ENCODE measurements at regions not wholly inside any gene's neighbourhood (a gene's known extent, or its start where the extent isn't known, plus 50 kb on each side); places are given as distances from the start of the nearest gene placed in this dataset.

- no peak for DNase-seq
These were observed 1274.8 kb upstream of the ADGRL3 start for GRCh38 chr4:59925290-59925689.

DNA sequence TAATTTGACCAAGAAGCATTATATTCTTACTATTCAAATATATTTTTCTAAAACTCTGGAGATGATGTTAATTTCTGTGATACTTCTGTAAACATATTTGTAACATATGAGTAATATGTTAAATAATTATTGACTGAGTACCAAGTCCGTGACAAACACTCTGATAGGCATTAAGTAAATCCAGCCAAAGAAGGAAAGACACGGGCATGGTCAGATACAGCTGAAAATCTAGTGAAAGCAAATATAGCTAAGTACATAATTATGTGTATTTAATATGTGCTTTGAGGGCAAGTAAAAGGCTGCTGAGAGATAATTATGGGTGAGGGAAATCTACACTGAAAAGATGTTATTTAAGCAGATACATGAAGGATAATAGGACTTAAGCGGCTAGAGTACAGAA is 1263.6 kb upstream of the ADGRL3 start:
- DNase-seq, result no peak

GRCh38 chr4:59938166-59938565 is 1262.0 kb upstream of the ADGRL3 start:
- no peak for DNase-seq

DNA sequence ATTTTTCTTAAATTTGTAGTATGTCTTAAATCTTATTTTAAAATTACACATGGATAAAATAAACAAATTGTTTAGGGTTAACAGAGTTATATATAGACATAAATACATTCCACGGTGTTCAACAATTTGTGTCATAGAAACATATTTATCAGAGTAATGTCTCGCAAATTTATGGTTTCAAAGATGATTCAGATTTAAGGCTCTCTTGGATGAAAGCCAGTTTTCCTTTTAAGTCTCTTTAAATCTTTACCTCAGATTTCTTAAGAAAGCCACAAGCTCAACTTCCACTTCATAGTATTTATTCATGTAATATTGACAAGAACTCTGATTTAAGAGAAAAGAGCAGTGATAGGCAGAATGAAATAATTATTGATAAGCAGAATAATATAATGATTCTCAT is 1254.8 kb upstream of the ADGRL3 start:
- DNase-seq, result no peak

DNA sequence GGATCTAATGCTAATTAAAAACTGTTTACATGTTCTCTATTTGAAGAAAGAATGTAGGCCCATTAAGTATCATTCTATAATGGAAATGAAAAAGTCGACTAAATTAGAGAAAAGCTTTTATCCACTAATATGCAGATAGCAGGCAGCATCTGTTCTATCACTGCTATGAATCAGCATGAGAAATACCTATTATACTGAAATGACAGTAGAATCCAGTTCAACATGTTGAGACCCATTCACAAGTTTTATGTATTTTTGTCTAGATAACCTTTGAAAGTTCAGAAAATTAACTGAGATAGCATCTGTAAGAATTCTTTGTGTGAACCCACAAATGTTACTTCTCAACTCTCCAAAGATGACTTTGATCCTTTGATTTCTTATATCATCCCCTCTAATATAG is 1254.4 kb upstream of the ADGRL3 start:
- DNase-seq, result no peak

DNA sequence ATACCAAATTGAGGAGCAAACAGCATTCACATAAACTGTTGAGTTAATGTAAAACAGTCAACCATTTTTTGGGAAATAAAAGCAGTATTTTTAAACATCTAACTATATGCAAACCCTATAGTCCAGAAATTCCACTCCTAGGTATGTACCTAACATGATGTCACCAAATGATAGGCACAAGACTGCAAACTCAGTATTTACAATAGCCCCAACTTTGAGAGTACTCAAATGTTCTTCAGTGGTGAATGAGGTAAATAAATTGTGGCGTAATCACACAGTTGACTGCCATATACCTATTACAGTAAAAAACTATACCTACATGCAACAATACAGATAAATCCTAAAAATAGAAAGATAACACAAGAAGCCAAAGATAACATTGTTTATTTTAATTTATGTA is 1243.8 kb upstream of the ADGRL3 start:
- peak; percentile 42 for DNase-seq

- DNase-seq, result peak; percentile 21
These were observed 1240.0 kb upstream of the ADGRL3 start for GRCh38 chr4:59960143-59960542.

- DNase-seq, result no peak
These were observed 1233.4 kb upstream of the ADGRL3 start for GRCh38 chr4:59966758-59967157.

- DNase-seq, result no peak
These were observed 1231.3 kb upstream of the ADGRL3 start for GRCh38 chr4:59968796-59969195.

GRCh38 chr4:59969909-59970308 is 1230.2 kb upstream of the ADGRL3 start:
- no peak for DNase-seq

DNA sequence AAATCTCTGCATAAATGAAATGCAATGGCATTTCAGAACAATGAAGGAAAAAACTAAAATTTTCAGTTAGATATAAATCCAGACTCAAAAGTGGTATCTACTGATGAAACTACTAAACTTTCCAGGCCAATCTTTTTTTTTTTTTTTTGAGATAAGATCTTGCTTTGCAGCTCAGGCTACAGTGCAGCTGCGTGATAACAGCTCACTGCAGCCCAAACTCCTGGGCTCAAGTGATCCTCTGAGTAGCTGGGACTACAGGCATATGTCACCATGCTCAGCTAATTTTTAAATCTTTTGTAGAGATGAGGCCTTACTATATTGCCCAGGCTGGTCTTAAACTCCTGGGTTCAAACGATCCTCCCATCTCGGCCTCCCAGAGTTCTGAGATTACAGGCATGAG is 1228.2 kb upstream of the ADGRL3 start:
- DNase-seq, result no peak

DNA sequence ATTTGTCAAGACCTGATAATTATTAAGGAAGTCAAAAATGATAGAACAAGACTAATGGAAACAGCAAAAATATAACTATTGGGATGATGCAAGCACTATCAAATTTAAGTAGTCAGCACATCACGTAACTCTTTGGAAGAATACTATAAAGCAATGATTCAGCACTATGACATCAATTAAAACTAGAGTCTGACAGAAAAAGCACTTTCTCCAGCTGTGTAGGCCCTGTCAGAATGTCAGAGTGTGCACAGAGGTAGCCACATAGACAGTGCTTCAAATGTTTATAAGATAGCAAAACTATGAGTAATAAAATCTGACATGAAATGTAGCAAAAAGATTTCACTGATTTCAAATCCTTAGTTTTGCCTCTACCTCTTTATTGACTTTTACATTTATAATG is 1226.6 kb upstream of the ADGRL3 start:
- no peak for DNase-seq

DNA sequence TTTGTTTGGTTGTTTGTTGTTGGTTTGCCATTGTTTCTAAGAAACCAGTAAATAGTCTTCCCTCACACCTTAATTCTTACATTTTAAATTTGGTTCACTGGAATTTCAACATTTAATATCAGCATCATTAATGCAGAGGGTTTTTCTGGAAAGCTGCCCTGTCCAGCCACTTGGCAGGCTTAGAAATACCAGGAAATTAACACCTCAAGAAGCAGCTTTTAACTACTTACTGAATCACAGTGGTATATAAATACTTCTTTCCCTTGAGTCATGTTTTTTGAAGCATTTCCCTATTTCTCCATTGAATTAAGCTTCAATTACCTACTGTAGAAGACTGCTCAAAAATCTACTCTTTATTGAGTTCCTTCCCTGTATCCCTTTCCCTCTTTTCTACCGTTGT is 1221.1 kb upstream of the ADGRL3 start:
- no peak for DNase-seq

DNA sequence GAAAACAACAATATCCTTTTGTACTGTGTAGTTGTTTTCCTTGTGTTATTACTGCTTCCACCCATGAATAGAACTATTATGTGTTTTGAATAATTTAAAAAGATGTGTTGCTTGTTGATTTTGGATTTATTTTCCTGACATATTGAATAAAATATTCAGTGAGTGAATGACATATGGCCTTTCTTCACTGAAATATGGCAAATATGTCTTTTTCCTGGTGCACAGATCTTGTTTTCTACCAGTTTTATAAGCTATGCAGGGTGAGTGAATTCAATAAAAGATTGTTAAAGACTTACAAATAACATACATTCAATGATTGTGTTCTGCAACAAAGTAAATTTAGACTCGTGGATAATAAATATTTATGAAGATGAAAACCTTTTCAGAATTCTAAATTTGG is 1216.3 kb upstream of the ADGRL3 start:
- no peak for DNase-seq

- no peak for DNase-seq
These were observed 1212.8 kb upstream of the ADGRL3 start for GRCh38 chr4:59987289-59987688.

- no peak for DNase-seq
These were observed 1206.0 kb upstream of the ADGRL3 start for GRCh38 chr4:59994118-59994517.

GRCh38 chr4:60002603-60003337 is 1197.4 kb upstream of the ADGRL3 start:
- no peak for DNase-seq

DNA sequence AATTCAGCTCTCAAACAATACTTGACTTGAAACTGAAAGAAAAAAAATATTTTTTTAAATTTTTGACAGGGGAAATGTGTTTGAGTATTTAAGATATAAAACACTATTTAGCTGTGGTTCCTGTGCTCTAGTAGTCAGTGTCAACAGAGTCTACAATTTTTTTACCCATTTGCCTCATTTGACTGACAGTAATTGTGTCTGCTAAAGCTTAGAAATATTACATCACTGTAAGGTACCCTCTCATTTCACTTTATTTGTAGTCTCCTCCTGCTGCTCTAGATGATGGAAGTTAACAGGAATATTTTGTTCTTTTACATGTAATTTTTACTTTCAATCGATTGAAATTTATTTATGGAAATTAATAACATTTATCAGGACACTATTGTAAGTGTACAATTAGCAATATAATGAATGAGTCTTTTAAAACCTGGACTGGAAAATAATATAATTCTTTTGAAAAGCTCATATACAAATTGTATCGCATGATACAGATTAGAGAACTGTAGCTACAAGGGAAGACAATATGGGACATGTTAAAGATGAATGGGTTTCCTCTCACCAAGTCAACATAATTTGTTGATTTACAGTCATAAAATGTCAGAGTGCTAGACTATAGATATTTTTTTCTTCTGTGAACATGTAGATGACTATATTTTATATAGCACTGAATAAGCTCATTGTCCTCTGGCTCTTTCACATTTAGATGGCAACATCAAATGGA is 1186.5 kb upstream of the ADGRL3 start:
- DNase-seq, result no peak

DNA sequence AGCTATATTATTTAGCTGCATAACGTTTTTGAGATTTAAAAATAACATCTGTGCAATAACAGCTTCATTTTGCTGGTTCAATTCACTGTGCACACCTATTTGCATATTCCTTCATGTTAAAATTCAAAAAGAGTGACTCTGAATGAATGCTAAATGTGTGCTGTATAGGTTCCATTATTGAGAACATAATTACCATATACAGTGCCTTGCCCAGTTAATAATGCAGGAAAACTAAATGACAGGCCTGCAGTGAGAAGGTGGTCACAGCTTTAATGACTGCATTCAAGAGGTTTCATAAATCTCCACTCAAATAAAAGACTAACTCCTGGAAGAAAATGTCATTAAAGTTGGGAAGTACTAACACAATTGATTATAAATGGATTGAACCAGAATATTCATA is 1183.2 kb upstream of the ADGRL3 start:
- no peak for DNase-seq

DNA sequence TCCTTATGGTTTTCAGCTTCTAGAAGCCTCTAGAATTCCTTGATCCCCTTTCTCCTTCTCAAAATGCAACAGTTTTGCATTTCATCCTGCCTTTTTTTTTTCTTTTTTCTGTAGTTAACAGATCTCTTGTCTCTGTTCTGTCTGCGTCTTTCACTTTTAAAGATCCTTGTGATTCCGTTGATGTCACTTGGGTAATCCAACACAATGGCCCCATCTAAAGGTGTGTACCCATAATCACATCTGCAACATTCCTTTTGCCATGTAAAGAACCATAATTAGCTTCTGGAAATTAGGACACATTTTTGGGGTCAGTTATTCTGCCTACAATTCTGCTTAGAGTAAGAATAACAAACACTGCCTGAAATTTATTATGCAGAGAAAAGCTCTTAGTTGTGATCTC is 1180.9 kb upstream of the ADGRL3 start:
- no peak for DNase-seq

DNA sequence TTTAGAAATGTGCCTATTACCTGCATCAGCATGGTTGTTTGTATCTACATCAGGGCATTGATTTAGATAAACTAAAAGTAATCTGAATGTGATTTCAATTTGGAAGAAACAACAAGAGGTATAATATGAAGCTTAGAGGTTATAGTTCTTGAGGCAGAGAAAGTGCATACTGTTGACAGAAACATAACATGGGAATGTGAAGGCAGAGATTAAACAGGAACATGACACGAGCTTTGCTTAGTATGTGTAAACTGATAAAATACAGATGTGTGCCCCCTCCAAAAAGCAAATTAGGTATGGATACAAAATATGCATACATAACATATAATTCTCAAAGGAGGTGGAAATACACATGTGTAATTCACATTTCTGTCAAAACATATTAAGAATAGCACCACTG is 1180.2 kb upstream of the ADGRL3 start:
- DNase-seq, result no peak

GRCh38 chr4:60020389-60020788 is 1179.7 kb upstream of the ADGRL3 start:
- DNase-seq, result no peak

- no peak for DNase-seq
These were observed 1166.3 kb upstream of the ADGRL3 start for GRCh38 chr4:60033826-60034225.

DNA sequence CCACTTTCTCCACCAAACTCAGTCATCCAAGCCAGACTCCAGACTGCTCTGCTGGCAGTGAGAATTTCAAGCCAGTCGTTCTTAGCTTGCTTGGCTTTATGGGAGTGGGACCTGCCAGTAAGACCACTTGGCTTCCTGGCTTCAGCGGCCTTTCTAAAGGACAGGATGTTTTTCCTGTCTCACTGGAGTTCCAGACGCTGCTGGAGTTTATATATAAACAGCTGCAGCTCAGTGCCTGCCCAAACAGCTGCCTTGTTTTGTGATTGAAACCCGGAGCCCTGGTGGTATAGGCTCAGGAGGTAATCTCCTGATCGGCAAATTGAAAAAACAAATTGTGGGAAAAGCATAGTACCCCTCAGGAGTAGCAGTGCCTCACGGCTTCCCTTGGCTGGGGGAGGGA is 1165.8 kb upstream of the ADGRL3 start:
- peak; percentile 32 for DNase-seq

- DNase-seq, result no peak
These were observed 1160.2 kb upstream of the ADGRL3 start for GRCh38 chr4:60039908-60040307.

All from NCI-H510A (cell line).